ENCODE measurements at regions not wholly inside any gene's neighbourhood (a gene's known extent, or its start where the extent isn't known, plus 50 kb on each side); places are given as distances from the start of the nearest gene placed in this dataset.

DNA sequence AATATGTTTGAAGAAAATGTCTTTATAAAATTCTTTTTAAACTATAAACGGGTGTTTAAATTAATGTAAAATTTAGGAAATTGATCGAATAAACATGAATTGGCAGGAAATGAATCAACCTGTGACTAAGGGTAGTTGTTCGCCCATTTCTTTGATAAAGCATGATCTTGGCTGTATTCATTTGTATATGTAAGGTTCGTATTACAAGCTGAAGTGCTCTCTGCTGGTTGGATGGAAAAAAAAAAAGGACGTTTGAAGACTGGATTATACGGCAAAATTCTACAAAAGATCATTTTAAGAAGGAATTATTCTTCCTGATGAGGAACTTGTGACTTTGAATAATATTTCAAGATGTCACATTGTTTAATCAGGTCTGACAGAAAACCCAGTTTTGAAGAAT is 185.4 kb upstream of the ANK3 start:
- ATAC-seq, result no peak
- Mint-ChIP-seq H3K27ac (no peak overlapping the region), H3K36me3 (peaks cover 6% of the 10 kb centered on the region), H3K4me1 (peaks cover 30% of the 10 kb centered on the region), H3K4me3 (no peak overlapping the region), H3K27me3 (no peaks in the 10 kb centered on the region), H3K9me3 (no peaks in the 10 kb centered on the region)

DNA sequence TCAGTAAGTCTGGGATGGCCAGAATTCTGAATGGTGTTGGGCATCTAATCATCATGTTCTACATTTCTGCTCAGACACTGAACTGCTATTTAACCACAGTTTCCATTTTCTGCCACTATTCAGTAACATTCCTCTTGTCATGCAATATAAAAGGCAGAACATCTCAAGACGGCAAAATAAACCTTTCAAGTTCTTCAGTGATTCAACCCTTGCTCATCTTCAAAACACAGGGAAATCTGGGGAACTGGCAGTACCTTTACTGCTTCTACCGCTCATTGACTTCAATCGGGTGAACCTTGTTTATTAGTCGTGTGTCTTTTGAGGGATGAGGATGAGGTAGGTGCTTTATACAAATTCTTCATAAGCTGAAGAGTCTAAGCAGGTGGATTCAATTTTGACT is 184.7 kb upstream of the ANK3 start:
- Mint-ChIP-seq H3K4me3 (no peak overlapping the region), H3K9me3 (no peaks in the 10 kb centered on the region)

DNA sequence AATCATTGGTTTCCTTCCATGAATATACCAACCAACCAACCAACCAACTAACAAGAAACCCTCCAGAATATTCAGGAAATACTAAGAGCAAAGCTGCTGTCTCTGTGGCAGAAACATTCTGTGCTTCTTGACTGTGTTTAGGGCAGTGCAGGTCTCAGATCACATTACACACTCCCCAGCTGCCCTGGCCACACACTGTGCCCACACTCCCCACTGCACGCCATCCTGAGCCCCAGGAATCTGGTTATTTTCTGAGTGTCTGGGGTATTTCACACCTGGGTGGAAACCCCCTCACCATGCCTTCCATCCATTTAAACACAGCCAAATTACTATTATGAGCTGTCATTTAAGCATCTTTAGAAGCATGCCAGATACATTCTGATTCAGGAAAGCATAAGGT is 183.7 kb upstream of the ANK3 start:
- no peaks in the 10 kb centered on the region for H3K9me3 Mint-ChIP-seq
- peaks cover 30% of the 10 kb centered on the region for H3K4me1 Mint-ChIP-seq
- H3K36me3 Mint-ChIP-seq, result peaks cover 6% of the 10 kb centered on the region
- no peaks in the 10 kb centered on the region for H3K27me3 Mint-ChIP-seq
- peak; percentile 77 for ATAC-seq
- H3K27ac Mint-ChIP-seq, result peak overlapping the region; percentile 70
- H3K4me3 Mint-ChIP-seq, result peak overlapping the region; percentile 25

More for the DNA sequence above, 184.7 kb upstream of the ANK3 start:
- Mint-ChIP-seq H3K27ac (no peak overlapping the region), H3K27me3 (no peaks in the 10 kb centered on the region), H3K36me3 (peaks cover 6% of the 10 kb centered on the region), H3K4me1 (peaks cover 30% of the 10 kb centered on the region)
- ATAC-seq, result no peak

DNA sequence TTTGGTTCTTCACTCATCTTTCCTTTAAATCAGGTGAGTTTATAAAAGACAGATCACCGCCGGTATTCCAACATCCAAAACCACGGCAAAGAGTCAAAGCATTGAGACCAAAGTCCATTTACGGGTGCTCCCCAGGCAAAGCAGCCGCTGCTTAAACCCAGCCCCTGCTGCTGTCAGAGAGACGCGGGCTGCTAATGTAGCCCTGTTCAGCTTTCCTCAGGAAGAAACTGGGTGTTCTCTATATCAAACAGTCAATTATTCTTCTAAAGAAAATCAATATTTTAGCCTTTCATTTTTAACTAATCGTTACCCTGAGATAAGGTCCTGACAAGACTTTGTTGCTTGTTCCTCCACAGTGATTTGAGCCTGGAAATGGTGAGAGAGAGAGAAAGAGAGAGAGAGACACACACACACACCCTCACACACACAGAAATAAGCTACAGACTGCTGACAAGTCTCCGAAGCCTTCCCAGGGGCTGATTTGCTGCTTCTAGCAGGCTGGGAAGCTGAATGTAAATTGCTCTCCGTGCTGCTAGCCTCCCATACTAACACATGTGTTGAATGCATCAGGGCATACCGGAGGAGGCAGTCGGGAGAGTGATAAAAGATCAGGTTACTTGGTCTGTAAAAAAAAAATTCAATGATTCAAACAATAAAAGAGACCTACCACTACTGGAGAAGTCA is 183.0 kb upstream of the ANK3 start:
- peak overlapping the region; percentile 70 for H3K27ac Mint-ChIP-seq
- H3K4me1 Mint-ChIP-seq, result peaks cover 30% of the 10 kb centered on the region
- H3K27me3 Mint-ChIP-seq, result no peaks in the 10 kb centered on the region
- H3K9me3 Mint-ChIP-seq, result no peaks in the 10 kb centered on the region
- H3K4me3 Mint-ChIP-seq, result peak overlapping the region; percentile 77
- peaks cover 11% of the 10 kb centered on the region for H3K36me3 Mint-ChIP-seq
- peak; percentile 56 for ATAC-seq

DNA sequence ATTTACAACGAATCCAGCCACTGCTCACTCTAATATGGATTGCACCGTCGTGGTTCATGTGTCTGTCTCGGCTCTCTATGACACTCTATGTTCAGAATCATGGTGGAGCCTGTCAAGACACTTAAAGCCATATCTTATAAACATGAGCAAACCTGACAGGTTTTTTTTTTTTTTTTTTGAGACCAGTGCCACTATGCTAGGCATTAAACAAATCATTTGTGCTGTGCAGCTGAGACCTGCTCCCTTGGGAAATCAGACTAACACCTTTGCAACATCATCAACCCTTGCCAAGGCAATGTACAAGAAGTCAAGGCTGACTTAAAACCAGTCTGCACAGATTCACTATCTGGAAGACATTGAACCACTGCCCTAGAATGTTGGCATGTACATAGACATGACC is 181.2 kb upstream of the ANK3 start:
- H3K4me3 Mint-ChIP-seq, result no peak overlapping the region
- no peaks in the 10 kb centered on the region for H3K27me3 Mint-ChIP-seq
- H3K36me3 Mint-ChIP-seq, result peaks cover 20% of the 10 kb centered on the region
- H3K4me1 Mint-ChIP-seq, result peaks cover 27% of the 10 kb centered on the region
- no peak for ATAC-seq
- H3K9me3 Mint-ChIP-seq, result peaks cover 5% of the 10 kb centered on the region
- H3K27ac Mint-ChIP-seq, result no peak overlapping the region

DNA sequence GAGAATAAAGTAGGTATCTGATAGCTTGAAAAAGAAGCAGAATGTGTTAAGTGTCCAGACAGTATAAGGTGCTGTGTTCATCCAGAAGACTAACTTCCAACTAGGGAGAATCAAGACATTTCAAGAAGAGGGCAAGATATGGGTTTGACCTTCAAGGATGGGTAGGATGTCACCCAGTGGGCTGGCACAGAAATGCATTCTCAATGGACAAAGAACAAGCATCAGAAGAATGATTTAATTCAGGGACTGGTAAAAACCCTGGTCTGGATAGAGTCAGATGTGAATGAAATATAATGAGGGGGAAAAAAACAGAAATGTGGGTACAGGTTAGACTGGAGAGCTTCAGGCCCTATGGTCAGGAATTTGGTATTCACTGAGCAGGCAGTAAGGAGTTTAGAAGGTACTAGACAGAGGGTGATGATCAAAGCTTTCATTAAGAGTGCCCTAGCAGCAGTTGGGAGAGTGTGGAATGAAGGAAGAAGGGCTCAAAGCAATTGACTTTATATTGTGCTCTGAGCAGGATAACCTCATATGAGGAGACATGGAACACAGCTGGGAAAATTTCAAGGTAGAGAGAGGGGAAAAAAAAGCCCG is 180.7 kb upstream of the ANK3 start:
- no peak overlapping the region for H3K4me3 Mint-ChIP-seq
- no peaks in the 10 kb centered on the region for H3K27me3 Mint-ChIP-seq
- peaks cover 27% of the 10 kb centered on the region for H3K4me1 Mint-ChIP-seq
- H3K36me3 Mint-ChIP-seq, result peaks cover 25% of the 10 kb centered on the region
- no peak overlapping the region for H3K27ac Mint-ChIP-seq
- ATAC-seq, result no peak
- peaks cover 9% of the 10 kb centered on the region for H3K9me3 Mint-ChIP-seq

DNA sequence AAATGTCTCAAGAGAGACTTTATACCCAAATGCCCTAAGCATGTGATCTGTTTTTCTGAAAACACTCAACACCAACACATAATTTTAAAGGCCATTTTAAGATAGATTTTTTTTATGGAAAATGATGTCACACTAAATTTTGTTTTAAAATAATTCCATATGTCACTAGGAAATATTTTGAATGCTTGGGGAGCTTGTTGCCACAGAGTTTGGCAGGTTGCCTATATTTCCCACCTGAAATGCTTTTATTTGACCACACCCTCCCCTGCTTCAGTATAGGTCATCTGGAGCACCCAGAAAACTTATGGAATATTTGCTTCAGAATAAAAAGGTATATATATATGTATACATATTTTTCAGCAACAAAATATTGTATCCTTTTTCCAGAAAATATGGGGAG is 180.0 kb upstream of the ANK3 start:
- no peak for ATAC-seq
- H3K4me3 Mint-ChIP-seq, result no peak overlapping the region
- no peaks in the 10 kb centered on the region for H3K27me3 Mint-ChIP-seq
- peaks cover 27% of the 10 kb centered on the region for H3K4me1 Mint-ChIP-seq
- H3K27ac Mint-ChIP-seq, result no peak overlapping the region
- peaks cover 9% of the 10 kb centered on the region for H3K9me3 Mint-ChIP-seq
- peaks cover 26% of the 10 kb centered on the region for H3K36me3 Mint-ChIP-seq

GRCh38 chr10:60566096-60566495 is 176.4 kb upstream of the ANK3 start:
- peaks cover 9% of the 10 kb centered on the region for H3K9me3 Mint-ChIP-seq
- H3K4me3 Mint-ChIP-seq, result no peak overlapping the region
- H3K27me3 Mint-ChIP-seq, result no peaks in the 10 kb centered on the region
- H3K4me1 Mint-ChIP-seq, result peaks cover 7% of the 10 kb centered on the region
- peaks cover 26% of the 10 kb centered on the region for H3K36me3 Mint-ChIP-seq
- no peak overlapping the region for H3K27ac Mint-ChIP-seq
- ATAC-seq, result no peak

DNA sequence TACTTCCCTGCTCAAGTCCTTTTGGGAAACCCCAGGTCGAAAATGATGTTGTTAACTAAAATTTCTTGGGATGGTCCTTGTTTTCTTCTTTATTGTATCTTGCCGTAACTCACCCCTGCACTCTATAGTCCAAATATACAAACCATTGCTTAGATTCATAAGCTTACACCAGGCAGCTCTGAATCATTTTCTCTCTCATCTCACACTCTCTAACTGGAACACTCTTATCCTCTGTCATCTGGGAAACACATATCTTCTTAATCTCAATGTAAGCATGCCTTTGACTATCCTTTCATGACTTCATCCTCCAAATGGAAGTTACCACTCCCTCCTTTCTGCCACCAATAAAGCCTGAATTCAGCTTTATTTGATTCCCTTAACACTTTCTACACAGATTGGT is 175.8 kb upstream of the ANK3 start:
- Mint-ChIP-seq H3K4me1 (peaks cover 7% of the 10 kb centered on the region), H3K9me3 (peaks cover 9% of the 10 kb centered on the region), H3K27me3 (no peaks in the 10 kb centered on the region), H3K27ac (no peak overlapping the region), H3K4me3 (no peak overlapping the region), H3K36me3 (peaks cover 26% of the 10 kb centered on the region)
- no peak for ATAC-seq

- Mint-ChIP-seq H3K27me3 (no peaks in the 10 kb centered on the region), H3K4me3 (no peak overlapping the region), H3K9me3 (peaks cover 9% of the 10 kb centered on the region), H3K36me3 (peaks cover 26% of the 10 kb centered on the region), H3K4me1 (peaks cover 7% of the 10 kb centered on the region), H3K27ac (no peak overlapping the region)
- ATAC-seq, result no peak
Measured at GRCh38 chr10:60564475-60564874, 174.8 kb upstream of the ANK3 start.

DNA sequence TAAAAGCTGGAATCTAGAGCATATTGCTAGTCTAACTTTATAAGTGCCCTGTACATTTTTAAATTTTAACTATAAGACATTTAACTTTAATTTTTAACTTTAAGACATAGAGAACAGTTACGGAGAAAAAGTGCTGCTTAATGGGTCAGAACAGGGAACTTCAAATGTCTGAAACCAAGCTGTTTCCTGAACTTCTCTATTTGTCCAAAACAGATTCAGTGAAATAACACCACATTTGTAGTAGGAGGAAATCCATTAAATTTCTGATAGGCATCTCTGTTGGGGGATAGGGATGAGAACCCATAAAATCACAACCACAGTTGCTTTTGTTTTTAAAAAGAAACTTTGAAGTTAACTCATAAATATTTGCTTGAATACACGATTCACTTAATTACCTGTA is 170.8 kb upstream of the ANK3 start:
- peaks cover under 1% of the 10 kb centered on the region for H3K9me3 Mint-ChIP-seq
- no peak overlapping the region for H3K27ac Mint-ChIP-seq
- H3K36me3 Mint-ChIP-seq, result peaks cover 2% of the 10 kb centered on the region
- H3K27me3 Mint-ChIP-seq, result no peaks in the 10 kb centered on the region
- H3K4me1 Mint-ChIP-seq, result no peaks in the 10 kb centered on the region
- no peak overlapping the region for H3K4me3 Mint-ChIP-seq
- no peak for ATAC-seq

- no peak for ATAC-seq
- Mint-ChIP-seq H3K4me3 (no peak overlapping the region), H3K9me3 (peaks cover 3% of the 10 kb centered on the region), H3K27ac (no peak overlapping the region), H3K36me3 (no peaks in the 10 kb centered on the region), H3K27me3 (no peaks in the 10 kb centered on the region), H3K4me1 (no peaks in the 10 kb centered on the region)
Measured at GRCh38 chr10:60555700-60556099, 166.0 kb upstream of the ANK3 start.

GRCh38 chr10:60549686-60550085 is 160.0 kb upstream of the ANK3 start:
- Mint-ChIP-seq H3K27me3 (no peaks in the 10 kb centered on the region), H3K36me3 (no peaks in the 10 kb centered on the region), H3K27ac (no peak overlapping the region), H3K4me3 (no peak overlapping the region), H3K4me1 (no peaks in the 10 kb centered on the region), H3K9me3 (peaks cover 3% of the 10 kb centered on the region)
- ATAC-seq, result no peak

DNA sequence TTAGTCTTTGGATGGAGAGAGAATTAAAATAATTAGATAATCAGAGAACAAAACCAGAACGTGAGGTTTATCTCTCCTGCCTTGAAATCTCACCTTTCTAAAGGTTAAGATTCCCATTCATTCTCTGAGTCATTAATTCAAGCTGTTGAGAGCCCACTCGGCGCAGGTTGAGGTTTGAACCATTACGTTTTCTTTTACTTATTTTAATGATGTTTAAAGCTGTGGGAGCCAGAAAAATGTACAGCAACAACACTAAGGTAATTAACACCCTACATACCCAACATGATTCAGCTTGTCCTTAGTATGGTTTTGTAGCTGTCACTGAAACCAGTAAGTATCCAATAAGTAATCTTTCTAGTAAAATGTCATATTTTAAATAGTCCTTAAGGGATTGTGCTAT is 153.0 kb upstream of the ANK3 start:
- H3K27me3 Mint-ChIP-seq, result no peaks in the 10 kb centered on the region
- no peak for ATAC-seq
- H3K4me3 Mint-ChIP-seq, result no peak overlapping the region
- H3K4me1 Mint-ChIP-seq, result peaks cover 29% of the 10 kb centered on the region
- H3K9me3 Mint-ChIP-seq, result no peaks in the 10 kb centered on the region
- H3K36me3 Mint-ChIP-seq, result no peaks in the 10 kb centered on the region
- H3K27ac Mint-ChIP-seq, result no peak overlapping the region

- no peaks in the 10 kb centered on the region for H3K27me3 Mint-ChIP-seq
- H3K4me3 Mint-ChIP-seq, result no peak overlapping the region
- peaks cover 33% of the 10 kb centered on the region for H3K4me1 Mint-ChIP-seq
- no peaks in the 10 kb centered on the region for H3K36me3 Mint-ChIP-seq
- no peaks in the 10 kb centered on the region for H3K9me3 Mint-ChIP-seq
- no peak for ATAC-seq
- H3K27ac Mint-ChIP-seq, result no peak overlapping the region
Measured at GRCh38 chr10:60541451-60541850, 151.8 kb upstream of the ANK3 start.

GRCh38 chr10:60537697-60538096 is 148.0 kb upstream of the ANK3 start:
- H3K9me3 Mint-ChIP-seq, result no peaks in the 10 kb centered on the region
- H3K36me3 Mint-ChIP-seq, result no peaks in the 10 kb centered on the region
- ATAC-seq, result no peak
- H3K27ac Mint-ChIP-seq, result no peak overlapping the region
- H3K27me3 Mint-ChIP-seq, result no peaks in the 10 kb centered on the region
- no peak overlapping the region for H3K4me3 Mint-ChIP-seq
- H3K4me1 Mint-ChIP-seq, result peaks cover 47% of the 10 kb centered on the region
